OCI-LY7 (cell line): ENCODE measurements at regions not wholly inside any gene's neighbourhood (a gene's known extent, or its start where the extent isn't known, plus 50 kb on each side); places are given as distances from the start of the nearest gene placed in this dataset.

Experiments
- BruUV-seq: library from RNA; stranded (reverse); fragments of 400-500 nt; replicated peaks from 2 replicates; lab custom pipeline; 2021; lab: Mats Ljungman, UMichigan
- CTCF ChIA-PET: fragments of 300-600 bp; sonication (Branson Sonifier 250); formaldehyde crosslinking; loops from one replicate; lab custom pipeline; 2022; ENCODE audit warnings: antibody characterized with exemption; ENCODE audit not compliant: unreplicated experiment; lab: Charles Lee
- POLR2A ChIA-PET: fragments of 300-600 bp; sonication (Branson Sonifier 250); formaldehyde crosslinking; loops from one replicate; lab custom pipeline; 2022; ENCODE audit warnings: antibody characterized with exemption; lab: Charles Lee
- DNase-seq: peaks from one replicate; pipeline ENCODE4 v3.0.0-alpha.2; 2015; ENCODE audit warnings: low spot score
- H2AFZ ChIP-seq: fragments of 200-600 bp; sonication (generic), shearing (Covaris generic); 2 replicates; pipeline ENCODE4 v1.6.1; 2014; ENCODE audit warnings: mild to moderate bottlenecking, antibody characterized with exemption, low read length, moderate library complexity
- H3K27ac ChIP-seq: fragments of 200-600 bp; sonication (generic); 2 replicates; pipeline ENCODE4 v1.5.1; 2014; ENCODE audit warnings: mixed run types, low read depth, mild to moderate bottlenecking, moderate library complexity, low read length, inconsistent platforms; ENCODE audit not compliant: poor library complexity, severe bottlenecking
- H3K36me3 ChIP-seq: fragments of 200-600 bp; sonication (generic); 2 replicates; pipeline ENCODE4 v1.6.1; 2014; ENCODE audit warnings: mild to moderate bottlenecking, antibody characterized with exemption, low read length, moderate library complexity, mixed read lengths; ENCODE audit not compliant: insufficient read depth
- H3K4me1 ChIP-seq: fragments of 200-600 bp; sonication (generic); 2 replicates; pipeline ENCODE4 v1.5.1; 2014; ENCODE audit warnings: mild to moderate bottlenecking, low read length; ENCODE audit not compliant: insufficient read depth, poor library complexity, severe bottlenecking
- H3K4me2 ChIP-seq: fragments of 200-600 bp; sonication (generic); 2 replicates; pipeline ENCODE4 v1.6.1; 2014; ENCODE audit warnings: mild to moderate bottlenecking, low read length
- H3K4me3 ChIP-seq: fragments of 200-600 bp; sonication (generic); 2 replicates; pipeline ENCODE4 v1.5.1; 2014; ENCODE audit warnings: mild to moderate bottlenecking, low read depth, low read length; ENCODE audit not compliant: poor library complexity, severe bottlenecking
- H3K79me2 ChIP-seq: fragments of 200-600 bp; sonication (generic); 2 replicates; pipeline ENCODE4 v1.6.1; 2016; ENCODE audit warnings: low read depth, mild to moderate bottlenecking, low read length, moderate library complexity, mixed read lengths; ENCODE audit not compliant: insufficient read depth
- H3K9me2 ChIP-seq: fragments of 200-600 bp; sonication (generic); 2 replicates; pipeline ENCODE4 v1.6.1; 2016; ENCODE audit warnings: mild to moderate bottlenecking, low read length, mixed read lengths; ENCODE audit not compliant: insufficient read depth
- H3K9me3 ChIP-seq: fragments of 200-600 bp; sonication (generic); 2 replicates; pipeline ENCODE4 v1.6.1; 2014; ENCODE audit warnings: mild to moderate bottlenecking, mixed run types, low read length, mixed read lengths
- H4K20me1 ChIP-seq: fragments of 200-600 bp; sonication (generic); 2 replicates; pipeline ENCODE4 v1.6.1; 2014; ENCODE audit warnings: mild to moderate bottlenecking, antibody characterized with exemption, low read length, moderate library complexity, mixed read lengths; ENCODE audit not compliant: insufficient read depth
- CTCF ChIP-seq: fragments of 200-600 bp; sonication (generic); conservative IDR thresholded peaks from 2 replicates; pipeline ENCODE4 v1.5.1; 2014; ENCODE audit warnings: mild to moderate bottlenecking, antibody characterized with exemption, low read length, moderate library complexity, mixed read lengths
- EZH2phosphoT487 ChIP-seq: fragments of 200-600 bp; sonication (generic); IDR thresholded peaks from 2 replicates; pipeline ENCODE4 v1.6.1; 2018; ENCODE audit warnings: low read depth, borderline replicate concordance, mild to moderate bottlenecking, mixed run types, antibody characterized with exemption, low read length, moderate library complexity, mixed read lengths
- intact Hi-C: fragments of 100-400 bp; cut with micrococcal nuclease; formaldehyde crosslinking; loops from one replicate; pipeline ENCODE4 v1.10.0; 2022; ENCODE audit not compliant: unreplicated experiment

DNA sequence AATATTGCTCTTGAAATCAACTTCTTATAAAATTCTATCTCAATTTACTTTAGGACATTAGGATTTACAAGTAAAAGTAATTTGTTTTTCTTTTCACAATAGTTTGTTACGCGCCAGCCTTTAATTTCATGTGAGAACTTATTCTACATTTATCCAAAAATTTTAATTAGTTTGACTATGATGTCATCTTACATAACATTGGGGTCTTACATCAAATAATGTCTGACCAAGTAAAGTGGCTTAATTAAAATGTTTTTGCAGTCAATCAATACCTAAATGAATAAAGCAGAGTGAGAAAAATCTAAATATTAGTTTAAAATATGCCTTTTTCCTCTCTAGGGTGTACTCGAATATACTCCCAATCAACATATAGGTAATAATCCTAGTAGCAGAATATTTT, 666.2 kb upstream of the FBXO33 start:
- TF ChIP-seq EZH2phosphoT487: no peak
- TF ChIP-seq CTCF: no peak
- Histone ChIP-seq H4K20me1 (no peaks in the 10 kb centered on the region), H3K36me3 (no peaks in the 10 kb centered on the region), H3K9me2 (no peaks in the 10 kb centered on the region), H3K79me2 (no peaks in the 10 kb centered on the region), H3K4me2 (no peak overlapping the region), H3K9me3 (no peaks in the 10 kb centered on the region), H3K4me1 (no peaks in the 10 kb centered on the region), H3K27ac (no peak overlapping the region), H3K4me3 (no peak overlapping the region), H2AFZ (no peak overlapping the region)
- intact Hi-C loops: no loop called here
- DNase-seq: no peak
- ChIA-PET CTCF (no interaction called here), POLR2A (interaction anchor here (0.7 kb wide), 1 partner anchor 144 kb away, joined by 3 read pairs; no protein-coding TSS in a partner anchor)
- BruUV-seq: no TSS peak

GRCh38 chr14:40096968-40097367, 664.7 kb upstream of the FBXO33 start:
- no peak for TF ChIP-seq EZH2phosphoT487
- TF ChIP-seq CTCF: no peak
- Histone ChIP-seq H3K9me3 (no peaks in the 10 kb centered on the region), H3K4me1 (no peaks in the 10 kb centered on the region), H3K36me3 (no peaks in the 10 kb centered on the region), H2AFZ (no peak overlapping the region), H3K27ac (no peak overlapping the region), H3K4me2 (no peak overlapping the region), H3K9me2 (no peaks in the 10 kb centered on the region), H4K20me1 (no peaks in the 10 kb centered on the region), H3K79me2 (no peaks in the 10 kb centered on the region), H3K4me3 (no peak overlapping the region)
- intact Hi-C loops: no loop called here
- ChIA-PET CTCF (no interaction called here), POLR2A (no interaction called here)
- no TSS peak for BruUV-seq
- DNase-seq: no peak

- no peaks in the 10 kb centered on the region for H3K4me1 ChIP-seq
- ChIA-PET CTCF (no interaction called here), POLR2A (interaction anchor here (0.6 kb wide), 1 partner anchor 12 kb away, joined by 5 read pairs; no protein-coding TSS in a partner anchor)
- no peak for DNase-seq
- no peaks in the 10 kb centered on the region for H3K79me2 ChIP-seq
- TF ChIP-seq CTCF (no peak), EZH2phosphoT487 (no peak)
- H4K20me1 ChIP-seq: no peaks in the 10 kb centered on the region
- no peak overlapping the region for H3K27ac ChIP-seq
- no peak overlapping the region for H3K4me2 ChIP-seq
- intact Hi-C loops: no loop called here
- H3K9me3 ChIP-seq: no peaks in the 10 kb centered on the region
- no peaks in the 10 kb centered on the region for H3K9me2 ChIP-seq
- BruUV-seq: no TSS peak
- H3K4me3 ChIP-seq: no peak overlapping the region
- no peaks in the 10 kb centered on the region for H3K36me3 ChIP-seq
- H2AFZ ChIP-seq: no peak overlapping the region
Observed at GRCh38 chr14:40093800-40094199, 661.6 kb upstream of the FBXO33 start.
